ENCODE measurements at regions not wholly inside any gene's neighbourhood (a gene's known extent, or its start where the extent isn't known, plus 50 kb on each side); places are given as distances from the start of the nearest gene placed in this dataset.

- Histone ChIP-seq H3K9ac (ENCODE audit: low read length) (0 out of 2 replicates have a peak overlapping the region, but pooled peaks have one; percentile 11), H3K4me3 (ENCODE audit: insufficient read depth, low read length, poor library complexity, severe bottlenecking) (no peak overlapping the region), H3K9me2 (replicated peaks; ENCODE audit: insufficient read depth, low read length) (no peaks in the 10 kb centered on the region), H3F3A (ENCODE audit: insufficient read depth) (peaks cover 12% of the 10 kb centered on the region; the same call in 1 of the 2 replicates), H3K27me3 (ENCODE audit: low read length) (no peaks in the 10 kb centered on the region), H3K36me3 (ENCODE audit: low read length) (peaks cover 10% of the 10 kb centered on the region; the same call in 1 of the 2 replicates), H3K79me2 (ENCODE audit: insufficient read depth, low read length) (peaks cover 27% of the 10 kb centered on the region), H4K20me1 (ENCODE audit: low read depth, low read length) (no peaks in the 10 kb centered on the region), H3K4me2 (ENCODE audit: low read depth, low read length, poor library complexity, severe bottlenecking) (peak overlapping the region; percentile 46), H3K9me3 (ENCODE audit: insufficient read depth, low read length) (no peaks in the 10 kb centered on the region), H3K27ac (ENCODE audit: low read depth, low read length) (peak overlapping the region; percentile 84), H2AFZ (ENCODE audit: low read depth, low read length, severe bottlenecking) (no peak overlapping the region)
- no peak for TF ChIP-seq EZH2phosphoT487 (conservative IDR thresholded peaks at IDR 0.05; ENCODE audit: low read length)
- TF ChIP-seq CTCF (IDR thresholded peaks at IDR 0.05; ENCODE audit: insufficient read depth, low read length, poor library complexity, severe bottlenecking): no peak
These were observed 69.1 kb upstream of the PUDP start for GRCh38 chrX:7216981-7217587.

GRCh38 chrX:7215842-7216241, 67.9 kb upstream of the PUDP start:
- H3K9ac ChIP-seq (ENCODE audit: low read length): no peak overlapping the region
- H3K4me2 ChIP-seq (ENCODE audit: low read depth, low read length, poor library complexity, severe bottlenecking): no peak overlapping the region

GRCh38 chrX:7214251-7214650, 66.3 kb upstream of the PUDP start:
- Histone ChIP-seq H3K4me3 (ENCODE audit: insufficient read depth, low read length, poor library complexity, severe bottlenecking) (no peak overlapping the region), H3K27ac (ENCODE audit: low read depth, low read length) (no peak overlapping the region), H3K4me2 (ENCODE audit: low read depth, low read length, poor library complexity, severe bottlenecking) (no peak overlapping the region), H3K9me2 (replicated peaks; ENCODE audit: insufficient read depth, low read length) (no peaks in the 10 kb centered on the region), H3K9me3 (ENCODE audit: insufficient read depth, low read length) (no peaks in the 10 kb centered on the region), H3K36me3 (ENCODE audit: low read length) (no peaks in the 10 kb centered on the region), H4K20me1 (ENCODE audit: low read depth, low read length) (no peaks in the 10 kb centered on the region), H2AFZ (ENCODE audit: low read depth, low read length, severe bottlenecking) (no peak overlapping the region), H3F3A (ENCODE audit: insufficient read depth) (peaks cover 12% of the 10 kb centered on the region; the same call in 1 of the 2 replicates), H3K79me2 (ENCODE audit: insufficient read depth, low read length) (0 out of 2 replicates have a peak, but pooled peaks cover 3% of the 10 kb centered on the region), H3K27me3 (ENCODE audit: low read length) (no peaks in the 10 kb centered on the region), H3K9ac (ENCODE audit: low read length) (no peak overlapping the region)
- no peak for TF ChIP-seq EZH2phosphoT487 (conservative IDR thresholded peaks at IDR 0.05; ENCODE audit: low read length)
- TF ChIP-seq CTCF (IDR thresholded peaks at IDR 0.05; ENCODE audit: insufficient read depth, low read length, poor library complexity, severe bottlenecking): no peak

More at GRCh38 chrX:7215842-7216241, 67.9 kb upstream of the PUDP start:
- Histone ChIP-seq H3F3A (ENCODE audit: insufficient read depth) (peaks cover 12% of the 10 kb centered on the region; the same call in 1 of the 2 replicates), H3K36me3 (ENCODE audit: low read length) (peaks cover 3% of the 10 kb centered on the region; the same call in 1 of the 2 replicates), H4K20me1 (ENCODE audit: low read depth, low read length) (no peaks in the 10 kb centered on the region), H2AFZ (ENCODE audit: low read depth, low read length, severe bottlenecking) (no peak overlapping the region), H3K9me2 (replicated peaks; ENCODE audit: insufficient read depth, low read length) (no peaks in the 10 kb centered on the region), H3K9me3 (ENCODE audit: insufficient read depth, low read length) (no peaks in the 10 kb centered on the region), H3K79me2 (ENCODE audit: insufficient read depth, low read length) (peaks cover 15% of the 10 kb centered on the region), H3K27ac (ENCODE audit: low read depth, low read length) (peak overlapping the region; percentile 84; the same call in 1 of the 2 replicates), H3K4me3 (ENCODE audit: insufficient read depth, low read length, poor library complexity, severe bottlenecking) (no peak overlapping the region), H3K27me3 (ENCODE audit: low read length) (no peaks in the 10 kb centered on the region)
- no peak for TF ChIP-seq CTCF (IDR thresholded peaks at IDR 0.05; ENCODE audit: insufficient read depth, low read length, poor library complexity, severe bottlenecking)
- TF ChIP-seq EZH2phosphoT487 (conservative IDR thresholded peaks at IDR 0.05; ENCODE audit: low read length): no peak

All from SU-DHL-6 (cell line).